ENCODE measurements at regions not wholly inside any gene's neighbourhood (a gene's known extent, or its start where the extent isn't known, plus 50 kb on each side); places are given as distances from the start of the nearest gene placed in this dataset.

GRCh38 chr10:59456199-59456598 is 93.8 kb upstream of the FAM13C start:
- Histone ChIP-seq H3K79me2 (ENCODE audit: low read length) (no peaks in the 10 kb centered on the region), H3K9ac (ENCODE audit: low read length) (no peak overlapping the region), H4K20me1 (ENCODE audit: insufficient read depth, low read length) (no peaks in the 10 kb centered on the region), H3K4me1 (ENCODE audit: low read length) (no peaks in the 10 kb centered on the region), H3K9me3 (ENCODE audit: insufficient read depth, low read length) (no peaks in the 10 kb centered on the region), H3K4me2 (ENCODE audit: low read length) (no peak overlapping the region), H3K27ac (ENCODE audit: low read length) (no peak overlapping the region), H3K36me3 (replicated peaks; ENCODE audit: low read depth, low read length) (no peaks in the 10 kb centered on the region), H3K27me3 (ENCODE audit: low read depth, low read length) (no peaks in the 10 kb centered on the region), H2AFZ (ENCODE audit: low read depth, low read length) (no peak overlapping the region), H3K4me3 (ENCODE audit: low read length) (no peak overlapping the region)
- TF ChIP-seq EZH2phosphoT487 (IDR thresholded peaks at IDR 0.05; ENCODE audit: low read depth) = no peak
- no peak for TF ChIP-seq CTCF (IDR thresholded peaks at IDR 0.05; ENCODE audit: low read depth, low read length)

GRCh38 chr10:59454171-59454919 is 92.0 kb upstream of the FAM13C start:
- Histone ChIP-seq H3K9ac (ENCODE audit: low read length) (no peak overlapping the region), H3K4me2 (ENCODE audit: low read length) (no peak overlapping the region), H3K4me1 (ENCODE audit: low read length) (no peaks in the 10 kb centered on the region), H2AFZ (ENCODE audit: low read depth, low read length) (no peak overlapping the region), H3K79me2 (ENCODE audit: low read length) (no peaks in the 10 kb centered on the region), H4K20me1 (ENCODE audit: insufficient read depth, low read length) (no peaks in the 10 kb centered on the region), H3K27ac (ENCODE audit: low read length) (no peak overlapping the region), H3K4me3 (ENCODE audit: low read length) (no peak overlapping the region), H3K27me3 (ENCODE audit: low read depth, low read length) (no peaks in the 10 kb centered on the region), H3K9me3 (ENCODE audit: insufficient read depth, low read length) (no peaks in the 10 kb centered on the region), H3K36me3 (replicated peaks; ENCODE audit: low read depth, low read length) (no peaks in the 10 kb centered on the region)
- TF ChIP-seq CTCF (IDR thresholded peaks at IDR 0.05; ENCODE audit: low read depth, low read length) (no peak), EZH2phosphoT487 (IDR thresholded peaks at IDR 0.05; ENCODE audit: low read depth) (no peak)

GRCh38 chr10:59448616-59449015 is 86.3 kb upstream of the FAM13C start:
- Histone ChIP-seq H3K4me3 (ENCODE audit: low read length) (no peak overlapping the region), H2AFZ (ENCODE audit: low read depth, low read length) (no peak overlapping the region)

GRCh38 chr10:59435707-59436106 is 73.4 kb upstream of the FAM13C start:
- H3K79me2 ChIP-seq (ENCODE audit: low read length) = no peaks in the 10 kb centered on the region
- H3K36me3 ChIP-seq (replicated peaks; ENCODE audit: low read depth, low read length) = no peaks in the 10 kb centered on the region

More at GRCh38 chr10:59448616-59449015, 86.3 kb upstream of the FAM13C start:
- no peaks in the 10 kb centered on the region for H4K20me1 ChIP-seq (ENCODE audit: insufficient read depth, low read length)
- no peak overlapping the region for H3K4me2 ChIP-seq (ENCODE audit: low read length)
- H3K36me3 ChIP-seq (replicated peaks; ENCODE audit: low read depth, low read length) = no peaks in the 10 kb centered on the region
- no peak for TF ChIP-seq EZH2phosphoT487 (IDR thresholded peaks at IDR 0.05; ENCODE audit: low read depth)
- TF ChIP-seq CTCF (IDR thresholded peaks at IDR 0.05; ENCODE audit: low read depth, low read length) = no peak
- no peak overlapping the region for H3K27ac ChIP-seq (ENCODE audit: low read length)
- no peaks in the 10 kb centered on the region for H3K79me2 ChIP-seq (ENCODE audit: low read length)
- H3K9me3 ChIP-seq (ENCODE audit: insufficient read depth, low read length) = no peaks in the 10 kb centered on the region
- H3K9ac ChIP-seq (ENCODE audit: low read length) = no peak overlapping the region
- H3K4me1 ChIP-seq (ENCODE audit: low read length) = no peaks in the 10 kb centered on the region
- no peaks in the 10 kb centered on the region for H3K27me3 ChIP-seq (ENCODE audit: low read depth, low read length)

More at GRCh38 chr10:59435707-59436106, 73.4 kb upstream of the FAM13C start:
- H3K9me3 ChIP-seq (ENCODE audit: insufficient read depth, low read length) = no peaks in the 10 kb centered on the region
- no peak overlapping the region for H2AFZ ChIP-seq (ENCODE audit: low read depth, low read length)
- no peaks in the 10 kb centered on the region for H3K4me1 ChIP-seq (ENCODE audit: low read length)
- no peak overlapping the region for H3K9ac ChIP-seq (ENCODE audit: low read length)
- TF ChIP-seq EZH2phosphoT487 (IDR thresholded peaks at IDR 0.05; ENCODE audit: low read depth) (no peak), CTCF (IDR thresholded peaks at IDR 0.05; ENCODE audit: low read depth, low read length) (no peak)
- H3K4me2 ChIP-seq (ENCODE audit: low read length) = no peak overlapping the region
- no peak overlapping the region for H3K27ac ChIP-seq (ENCODE audit: low read length)
- H3K4me3 ChIP-seq (ENCODE audit: low read length) = no peak overlapping the region
- no peaks in the 10 kb centered on the region for H3K27me3 ChIP-seq (ENCODE audit: low read depth, low read length)
- no peaks in the 10 kb centered on the region for H4K20me1 ChIP-seq (ENCODE audit: insufficient read depth, low read length)

Measured in OCI-LY3 (cell line).